A549 (cell line): ENCODE measurements at regions not wholly inside any gene's neighbourhood (a gene's known extent, or its start where the extent isn't known, plus 50 kb on each side); places are given as distances from the start of the nearest gene placed in this dataset.

Source experiments
- ATAC-seq, 2 experiments: fragments of 200-7000 bp in 1 of 2; fragments of >200 bp in 1 of 2; cut with Nextera tagmentation in 1 of 2; cut with Tn5 transposase in 1 of 2; 3 replicates each; pipeline versions ENCODE4 v1.8.0 to v1.9.1; 2018 to 2020; ENCODE audit warnings: mild to moderate bottlenecking in 1 of 2, moderate library complexity in 1 of 2
- CTCF ChIA-PET: fragments of 300-600 bp; sonication (Branson Sonifier 250); formaldehyde crosslinking; extraction: SDS; loops from one replicate; lab custom pipeline; 2021; ENCODE audit warnings: antibody characterized with exemption, inconsistent platforms; lab: Yijun Ruan, JAX
- POLR2A ChIA-PET: fragments of 350-600 bp; formaldehyde crosslinking; extraction: SDS; loops from one replicate; lab custom pipeline; 2021; ENCODE audit warnings: antibody characterized with exemption, inconsistent platforms; lab: Yijun Ruan, JAX
- DNase-seq, 2 experiments: peaks; one replicate each; pipeline versions ENCODE4 v3.0.0 to v3.0.0-alpha.2; 2011 to 2016; ENCODE audit warnings: low read depth in 1 of 2, low spot score in 1 of 2
- FAIRE-seq: peaks from 2 replicates; lab custom pipeline; 2011; peaks lifted over from hg19 to GRCh38; lab: Jason Lieb, UNC
- H3K27ac ChIP-seq, 2 experiments: fragments of >200 bp; sonication (Bioruptor Twin); formaldehyde crosslinking; 3 replicates each; pipeline ENCODE4 v1.5.1; 2016 to 2017
- H3K4me1 ChIP-seq: fragments of >200 bp; sonication (Bioruptor Twin); formaldehyde crosslinking; 3 replicates; pipeline ENCODE4 v1.6.1; 2016
- H3K4me2 ChIP-seq: fragments of >200 bp; sonication (Bioruptor Twin); formaldehyde crosslinking; 3 replicates; pipeline ENCODE4 v1.6.1; 2016
- H3K4me3 ChIP-seq: fragments of >200 bp; sonication (Bioruptor Twin); formaldehyde crosslinking; 3 replicates; pipeline ENCODE4 v1.5.1; 2016
- H3K9me3 ChIP-seq: fragments of >200 bp; sonication (Bioruptor Twin); formaldehyde crosslinking; 3 replicates; pipeline ENCODE4 v1.6.1; 2016
- BHLHE40 ChIP-seq: IDR thresholded peaks from 2 replicates; pipeline ENCODE4 v1.6.1; 2012; ENCODE audit warnings: low read depth, low read length, inconsistent platforms
- CBX2 ChIP-seq: fragments of 200-600 bp; sonication (generic); IDR thresholded peaks from 2 replicates; pipeline ENCODE4 v1.6.1; 2016; ENCODE audit warnings: low read depth, mild to moderate bottlenecking, borderline replicate concordance
- CBX8 ChIP-seq: fragments of 200-600 bp; sonication (generic); IDR thresholded peaks from 2 replicates; pipeline ENCODE4 v1.6.1; 2016
- CEBPB ChIP-seq, 2 experiments: fragments of >200 bp in 1 of 2; sonication (Bioruptor Twin) in 1 of 2; formaldehyde crosslinking in 1 of 2; IDR thresholded peaks; 2 replicates each; pipeline ENCODE4 v1.6.1; 2012 to 2016
- CHD4 ChIP-seq: fragments of 200-600 bp; sonication (generic); IDR thresholded peaks from 2 replicates; pipeline ENCODE4 v1.6.1; 2016; ENCODE audit warnings: antibody characterized with exemption, mild to moderate bottlenecking, borderline replicate concordance
- EHF ChIP-seq: fragments of 250-450 bp; sonication (Bioruptor Pico); IDR thresholded peaks from 2 replicates; pipeline ENCODE4 v1.5.0; 2020; ENCODE audit warnings: mild to moderate bottlenecking
- EHMT2 ChIP-seq: fragments of 200-600 bp; sonication (generic); IDR thresholded peaks from 2 replicates; pipeline ENCODE4 v1.6.1; 2016; ENCODE audit warnings: antibody characterized with exemption, low read depth, mild to moderate bottlenecking, moderate library complexity
- FOXS1 ChIP-seq: fragments of 250-450 bp; sonication (Bioruptor Pico); IDR thresholded peaks from 2 replicates; pipeline ENCODE4 v1.5.0; 2020; ENCODE audit warnings: mild to moderate bottlenecking, moderate library complexity
- HDAC2 ChIP-seq: fragments of 200-600 bp; sonication (generic); IDR thresholded peaks from 2 replicates; pipeline ENCODE4 v1.6.1; 2016
- HEYL ChIP-seq: fragments of 250-450 bp; sonication (Bioruptor Pico); IDR thresholded peaks from 2 replicates; pipeline ENCODE4 v1.8.0; 2021; ENCODE audit warnings: mild to moderate bottlenecking, moderate library complexity
- HOXA7 ChIP-seq: fragments of 250-450 bp; sonication (Bioruptor Pico); IDR thresholded peaks from 2 replicates; pipeline ENCODE4 v1.5.0; 2020; ENCODE audit warnings: mild to moderate bottlenecking, moderate library complexity
- HOXB5 ChIP-seq: fragments of 250-450 bp; sonication (Bioruptor Pico); IDR thresholded peaks from 2 replicates; pipeline ENCODE4 v1.5.0; 2020; ENCODE audit warnings: mild to moderate bottlenecking, moderate library complexity
- JUN ChIP-seq, 2 experiments: fragments of >200 bp; sonication (Bioruptor Twin); formaldehyde crosslinking; IDR thresholded peaks; 2 replicates in 1 of 2; 3 replicates in 1 of 2; pipeline ENCODE4 v1.6.1; 2016 to 2017
- KDM5A ChIP-seq: fragments of 200-600 bp; sonication (generic); IDR thresholded peaks from 2 replicates; pipeline ENCODE4 v1.6.1; 2016; ENCODE audit warnings: antibody characterized with exemption, mild to moderate bottlenecking
- MAFK ChIP-seq: fragments of 450-650 bp; IDR thresholded peaks from 2 replicates; pipeline ENCODE4 v1.6.1; 2014; ENCODE audit not compliant: partially characterized antibody
- MAZ ChIP-seq: fragments of 150-350 bp; IDR thresholded peaks from 2 replicates; pipeline ENCODE4 v1.6.1; 2014; ENCODE audit warnings: antibody characterized with exemption, low read depth, low read length, borderline replicate concordance
- PHF8 ChIP-seq: fragments of 200-600 bp; sonication (generic); IDR thresholded peaks from 2 replicates; pipeline ENCODE4 v1.6.1; 2016; ENCODE audit warnings: low read depth, mild to moderate bottlenecking, antibody characterized with exemption, moderate library complexity, borderline replicate concordance
- RFX5 ChIP-seq: fragments of 450-650 bp; IDR thresholded peaks from 2 replicates; pipeline ENCODE4 v1.7.1; 2014; ENCODE audit warnings: antibody characterized with exemption, mild to moderate bottlenecking, moderate library complexity
- TFCP2L1 ChIP-seq: fragments of 250-450 bp; sonication (Bioruptor Pico); IDR thresholded peaks from 2 replicates; pipeline ENCODE4 v1.5.0; 2021; ENCODE audit warnings: mild to moderate bottlenecking
- TP53 ChIP-seq: fragments of 250-450 bp; sonication (Bioruptor Pico); IDR thresholded peaks from 2 replicates; pipeline ENCODE4 v1.5.0; 2021; ENCODE audit warnings: mild to moderate bottlenecking, moderate library complexity
- ZSCAN20 ChIP-seq: fragments of 250-450 bp; sonication (Bioruptor Pico); IDR thresholded peaks from 2 replicates; pipeline ENCODE4 v1.8.0; 2022; ENCODE audit warnings: mild to moderate bottlenecking, moderate library complexity
- WGBS: methylation state at CpG from one replicate; pipeline ENCODE4 v1.1.6; 2017; ENCODE audit errors: missing lambda C conversion rate; 5-methylcytosine and 5-hydroxymethylcytosine counted together
- TF ChIP-seq, protein P1 (sequence below): fragments of 250-450 bp; sonication (Bioruptor Pico); IDR thresholded peaks from 2 replicates; pipeline ENCODE4 v1.5.0; 2020; ENCODE audit warnings: low read depth, mild to moderate bottlenecking, moderate library complexity
- TF ChIP-seq, protein P2 (sequence below): fragments of >200 bp; sonication (Bioruptor Twin); formaldehyde crosslinking; IDR thresholded peaks from 2 replicates; pipeline ENCODE4 v1.6.1; 2016
- TF ChIP-seq, protein P3 (sequence below): fragments of >200 bp; sonication (Bioruptor Twin); formaldehyde crosslinking; IDR thresholded peaks from 3 replicates; pipeline ENCODE4 v1.6.1; 2016
- TF ChIP-seq, protein P4 (sequence below): fragments of 150-350 bp; IDR thresholded peaks from 2 replicates; pipeline ENCODE4 v1.6.1; 2014; ENCODE audit warnings: low read depth, mild to moderate bottlenecking, low read length

DNA sequence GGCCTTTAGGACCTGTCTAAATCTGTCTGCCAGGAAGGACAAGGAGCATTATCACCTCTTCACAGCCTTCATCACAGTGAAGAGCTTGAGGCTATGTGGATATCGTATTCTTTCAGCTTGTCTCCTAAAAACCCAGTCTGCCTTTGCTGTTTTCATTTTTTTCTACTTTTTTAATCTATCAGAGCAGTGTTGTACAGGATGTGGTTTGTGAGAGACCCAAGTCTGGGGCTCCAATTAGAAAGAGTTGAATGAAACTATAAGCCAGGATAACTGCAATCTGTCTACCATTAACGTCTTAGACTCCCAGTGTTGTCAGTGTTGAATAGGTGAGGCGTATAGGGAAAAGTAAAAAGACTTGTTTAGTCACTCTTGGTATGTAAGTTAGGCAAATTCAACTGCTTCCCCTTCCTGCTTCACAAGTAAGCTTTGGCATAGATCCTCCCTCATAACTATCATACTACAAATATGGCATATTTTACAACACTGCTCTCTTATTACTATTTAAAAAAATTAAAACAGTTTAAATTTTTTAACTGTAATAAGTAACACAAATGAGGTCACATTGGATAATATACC is 1225.8 kb upstream of the PRMT6 start:
- TF ChIP-seq CHD4 (no peak), CEBPB (IDR thresholded peaks at IDR 0.05) (no peak), CBX8 (no peak), JUN (IDR thresholded peaks at IDR 0.05) (no peak), PHF8 (no peak), HDAC2 (no peak), TFCP2L1 (CRISPR knock-in tag) (no peak)
- TF ChIP-seq, protein P1, sequence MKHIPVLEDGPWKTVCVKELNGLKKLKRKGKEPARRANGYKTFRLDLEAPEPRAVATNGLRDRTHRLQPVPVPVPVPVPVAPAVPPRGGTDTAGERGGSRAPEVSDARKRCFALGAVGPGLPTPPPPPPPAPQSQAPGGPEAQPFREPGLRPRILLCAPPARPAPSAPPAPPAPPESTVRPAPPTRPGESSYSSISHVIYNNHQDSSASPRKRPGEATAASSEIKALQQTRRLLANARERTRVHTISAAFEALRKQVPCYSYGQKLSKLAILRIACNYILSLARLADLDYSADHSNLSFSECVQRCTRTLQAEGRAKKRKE = no peak
- TF ChIP-seq, protein P2, sequence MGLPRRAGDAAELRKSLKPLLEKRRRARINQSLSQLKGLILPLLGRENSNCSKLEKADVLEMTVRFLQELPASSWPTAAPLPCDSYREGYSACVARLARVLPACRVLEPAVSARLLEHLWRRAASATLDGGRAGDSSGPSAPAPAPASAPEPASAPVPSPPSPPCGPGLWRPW = no peak
- Histone ChIP-seq H3K27ac (no peak overlapping the region), H3K4me2 (no peak overlapping the region), H3K4me1 (no peaks in the 10 kb centered on the region), H3K4me3 (no peak overlapping the region), H3K9me3 (no peaks in the 10 kb centered on the region)
- FAIRE-seq (no peak), ATAC-seq (no peak), DNase-seq (no peak)
- POLR2A ChIA-PET = no interaction called here
- 7% methylated on average over 3 of the region's 3 CpGs for WGBS
- CTCF ChIA-PET = no interaction called here

DNA sequence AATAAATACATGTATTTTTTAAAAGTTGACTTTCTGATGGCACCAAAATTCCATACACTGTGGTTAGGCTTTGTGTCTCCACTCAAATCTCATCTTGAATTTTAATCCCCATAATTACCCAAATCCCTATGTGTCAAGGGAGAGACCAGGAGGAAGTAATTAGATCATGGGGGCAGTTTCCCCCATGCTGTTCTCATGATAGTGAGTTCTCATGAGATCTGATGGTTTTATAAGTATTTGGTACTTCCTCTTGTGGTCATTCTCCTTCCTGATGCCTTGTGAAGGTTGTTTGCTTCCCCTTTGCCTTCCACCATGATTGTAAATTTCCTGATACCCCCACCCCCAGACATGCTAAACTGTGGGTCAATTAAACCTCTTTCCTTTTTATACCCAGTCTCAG is 1218.4 kb upstream of the PRMT6 start:
- FAIRE-seq (no peak), DNase-seq (no peak), ATAC-seq (no peak)
- Histone ChIP-seq H3K4me2 (no peak overlapping the region), H3K4me1 (no peaks in the 10 kb centered on the region), H3K27ac (no peak overlapping the region), H3K9me3 (no peaks in the 10 kb centered on the region), H3K4me3 (no peak overlapping the region)
- CTCF ChIA-PET = no interaction called here
- TF ChIP-seq HOXB5 (CRISPR knock-in tag) (no peak), MAFK (no peak)
- POLR2A ChIA-PET = no interaction called here

DNA sequence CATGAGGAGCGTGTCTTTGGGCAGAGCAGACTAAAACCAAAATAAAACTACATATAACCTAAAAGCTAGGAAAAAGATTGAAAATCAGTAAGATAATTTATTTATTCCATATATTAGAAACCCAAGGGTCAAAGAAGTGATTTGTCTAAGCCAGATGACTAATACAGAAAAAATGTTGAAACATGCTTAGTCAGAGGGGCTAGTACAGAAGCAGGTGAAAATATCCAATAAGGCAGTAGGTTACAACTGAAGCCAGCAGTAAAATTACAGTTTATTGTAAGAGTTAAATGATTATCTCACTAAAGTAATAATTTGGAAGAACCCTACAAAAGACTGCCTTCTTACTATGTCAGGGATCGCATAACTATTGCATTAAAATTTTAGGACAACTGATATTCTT is 1190.9 kb upstream of the PRMT6 start:
- POLR2A ChIA-PET = no interaction called here
- TF ChIP-seq HEYL (CRISPR knock-in tag) (no peak), HOXB5 (CRISPR knock-in tag) (no peak), MAFK (no peak)
- Histone ChIP-seq H3K4me3 (no peak overlapping the region), H3K4me2 (no peak overlapping the region), H3K4me1 (no peaks in the 10 kb centered on the region), H3K27ac (no peak overlapping the region), H3K9me3 (no peaks in the 10 kb centered on the region)
- FAIRE-seq = no peak
- DNase-seq = no peak
- WGBS = 13% methylated on average over 2 of the region's 2 CpGs
- no peak for ATAC-seq
- CTCF ChIA-PET = no interaction called here

DNA sequence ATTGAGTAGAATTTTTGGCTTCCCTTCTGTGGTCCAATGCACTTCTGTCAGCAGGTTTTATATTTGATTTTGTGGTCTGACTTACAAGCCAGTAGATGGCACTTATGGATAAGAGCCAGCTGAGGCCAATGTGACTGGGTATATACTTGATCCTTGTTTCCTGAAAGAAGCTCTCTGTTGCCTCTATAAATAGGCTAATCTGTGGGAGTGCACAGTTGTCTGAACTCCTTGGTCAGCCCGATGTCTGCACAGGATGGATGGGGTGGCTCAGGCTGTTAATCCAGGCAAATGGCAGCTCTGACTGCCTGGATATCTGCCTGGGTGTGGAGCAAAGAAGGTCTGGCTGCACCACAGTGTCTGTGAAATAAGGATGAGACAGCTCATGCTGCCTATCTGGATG is 1183.7 kb upstream of the PRMT6 start:
- no peaks in the 10 kb centered on the region for H3K4me1 ChIP-seq
- ChIA-PET CTCF (no interaction called here), POLR2A (no interaction called here)
- H3K4me2 ChIP-seq = no peak overlapping the region
- no peaks in the 10 kb centered on the region for H3K9me3 ChIP-seq
- TF ChIP-seq ZSCAN20 (CRISPR knock-in tag) (no peak), CHD4 (no peak), JUN (IDR thresholded peaks at IDR 0.05) (no peak), PHF8 (no peak), CBX2 (no peak), TP53 (CRISPR knock-in tag) (no peak), FOXS1 (CRISPR knock-in tag) (no peak), HOXA7 (CRISPR knock-in tag) (no peak), KDM5A (no peak), HOXB5 (CRISPR knock-in tag) (no peak), EHMT2 (no peak), BHLHE40 (no peak), EHF (no peak), MAZ (no peak), RFX5 (no peak)
- TF ChIP-seq, protein P1 = no peak
- TF ChIP-seq, protein P3, sequence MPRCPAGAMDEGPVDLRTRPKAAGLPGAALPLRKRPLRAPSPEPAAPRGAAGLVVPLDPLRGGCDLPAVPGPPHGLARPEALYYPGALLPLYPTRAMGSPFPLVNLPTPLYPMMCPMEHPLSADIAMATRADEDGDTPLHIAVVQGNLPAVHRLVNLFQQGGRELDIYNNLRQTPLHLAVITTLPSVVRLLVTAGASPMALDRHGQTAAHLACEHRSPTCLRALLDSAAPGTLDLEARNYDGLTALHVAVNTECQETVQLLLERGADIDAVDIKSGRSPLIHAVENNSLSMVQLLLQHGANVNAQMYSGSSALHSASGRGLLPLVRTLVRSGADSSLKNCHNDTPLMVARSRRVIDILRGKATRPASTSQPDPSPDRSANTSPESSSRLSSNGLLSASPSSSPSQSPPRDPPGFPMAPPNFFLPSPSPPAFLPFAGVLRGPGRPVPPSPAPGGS = no peak
- TF ChIP-seq, protein P4, sequence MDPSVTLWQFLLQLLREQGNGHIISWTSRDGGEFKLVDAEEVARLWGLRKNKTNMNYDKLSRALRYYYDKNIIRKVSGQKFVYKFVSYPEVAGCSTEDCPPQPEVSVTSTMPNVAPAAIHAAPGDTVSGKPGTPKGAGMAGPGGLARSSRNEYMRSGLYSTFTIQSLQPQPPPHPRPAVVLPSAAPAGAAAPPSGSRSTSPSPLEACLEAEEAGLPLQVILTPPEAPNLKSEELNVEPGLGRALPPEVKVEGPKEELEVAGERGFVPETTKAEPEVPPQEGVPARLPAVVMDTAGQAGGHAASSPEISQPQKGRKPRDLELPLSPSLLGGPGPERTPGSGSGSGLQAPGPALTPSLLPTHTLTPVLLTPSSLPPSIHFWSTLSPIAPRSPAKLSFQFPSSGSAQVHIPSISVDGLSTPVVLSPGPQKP = no peak
- no peak for ATAC-seq
- no peak overlapping the region for H3K27ac ChIP-seq
- no peak for FAIRE-seq
- no peak overlapping the region for H3K4me3 ChIP-seq
- 0% methylated on average over 1 of the region's 1 CpG for WGBS
- DNase-seq = no peak
